ENCODE measurements at regions not wholly inside any gene's neighbourhood (a gene's known extent, or its start where the extent isn't known, plus 50 kb on each side); places are given as distances from the start of the nearest gene placed in this dataset.

- peak; percentile 98 for TF ChIP-seq POU2F2 (IDR thresholded peaks at IDR 0.05; ENCODE audit: borderline replicate concordance, low read depth, low read length)
- TF ChIP-seq NKRF (conservative IDR thresholded peaks at IDR 0.05), result no peak
- no peak for TF ChIP-seq MXI1 (IDR thresholded peaks at IDR 0.05; ENCODE audit: low read depth, low read length)
- peak; percentile 87 for TF ChIP-seq ZNF207 (IDR thresholded peaks at IDR 0.05; ENCODE audit: borderline replicate concordance)
- TF ChIP-seq ZZZ3 (IDR thresholded peaks at IDR 0.05; ENCODE audit: control insufficient read depth, insufficient read length, low read depth), result no peak
- TF ChIP-seq YY1 (IDR thresholded peaks at IDR 0.05; ENCODE audit: low read depth, low read length), result no peak; the same call in 1 of the 2 replicates
- TF ChIP-seq HDGF (IDR thresholded peaks at IDR 0.05), result no peak
- no peak for TF ChIP-seq SMC3 (IDR thresholded peaks at IDR 0.05; ENCODE audit: borderline replicate concordance, low read length)
- TF ChIP-seq SPI1 (IDR thresholded peaks at IDR 0.05; ENCODE audit: borderline replicate concordance, insufficient read depth, low read depth, low read length), result peak; percentile 42; the same call in 1 of the 2 replicates
- peak; percentile 76; the same call in 1 of the 2 replicates for TF ChIP-seq BCLAF1 (IDR thresholded peaks at IDR 0.05)
- peak; percentile 88 for TF ChIP-seq RUNX3 (IDR thresholded peaks at IDR 0.05; ENCODE audit: low read length)
- peak; percentile 74 for TF ChIP-seq BMI1 (IDR thresholded peaks at IDR 0.05; ENCODE audit: borderline replicate concordance)
- peak; percentile 76 for TF ChIP-seq LARP7 (IDR thresholded peaks at IDR 0.05)
- TF ChIP-seq HDAC6 (IDR thresholded peaks at IDR 0.05; ENCODE audit: unreplicated experiment), result no peak
- TF ChIP-seq MEF2A (IDR thresholded peaks at IDR 0.05; ENCODE audit: insufficient read depth, low read depth, low read length), result peak; percentile 78; the same call in 1 of the 2 replicates
- TF ChIP-seq JUNB (IDR thresholded peaks at IDR 0.05), result peak; percentile 27; the same call in 1 of the 2 replicates
- TF ChIP-seq TBL1XR1 (IDR thresholded peaks at IDR 0.05; ENCODE audit: low read depth, low read length), result no peak
- peak; percentile 89 for TF ChIP-seq CREB1 (IDR thresholded peaks at IDR 0.05; ENCODE audit: low read depth)
- peak; percentile 100 for TF ChIP-seq POLR2AphosphoS5 (IDR thresholded peaks at IDR 0.05; ENCODE audit: low read length)
- TF ChIP-seq MAX (IDR thresholded peaks at IDR 0.05; ENCODE audit: low read depth, low read length), result no peak
- peak; percentile 67 for TF ChIP-seq EED (IDR thresholded peaks at IDR 0.05; ENCODE audit: low read depth)
- no peak for TF ChIP-seq KDM1A (IDR thresholded peaks at IDR 0.05; ENCODE audit: borderline replicate concordance)
- TF ChIP-seq HCFC1 (IDR thresholded peaks at IDR 0.05; ENCODE audit: low read length), result peak; percentile 56
- no peak for TF ChIP-seq SUPT20H (IDR thresholded peaks at IDR 0.05; ENCODE audit: borderline replicate concordance, control insufficient read depth, low read depth, low read length)
- TF ChIP-seq IRF3 (IDR thresholded peaks at IDR 0.05), result no peak
- TF ChIP-seq KAT2A (conservative IDR thresholded peaks at IDR 0.05; ENCODE audit: control insufficient read depth, low read depth, low read length), result peak; percentile 78
These were observed 87.8 kb downstream of the PRKAB2 start (continued) for GRCh38 chr1:147084273-147085096.

Measured in GM12878 (cell line).